Esophagus squamous epithelium (tissue), 4 donors: ENCODE measurements at regions not wholly inside any gene's neighbourhood (a gene's known extent, or its start where the extent isn't known, plus 50 kb on each side); places are given as distances from the start of the nearest gene placed in this dataset.

Source experiments
- CTCF ChIP-seq, 6 experiments: fragments of 450-650 bp in 4 of 6; fragments of 200-600 bp in 2 of 6; sonication (generic) in 2 of 6; IDR thresholded peaks; one replicate each; pipeline ENCODE4 v1.5.1; 2016 to 2019; ENCODE audit warnings: antibody characterized with exemption in 6 of 6, mild to moderate bottlenecking in 4 of 6, moderate library complexity in 4 of 6
- POLR2A ChIP-seq, 4 donors: fragments of 450-650 bp; IDR thresholded peaks; one replicate each; pipeline ENCODE4 v1.6.1; 2017; ENCODE audit warnings: antibody characterized with exemption in 4 of 4, mild to moderate bottlenecking in 4 of 4, moderate library complexity in 3 of 4

DNA sequence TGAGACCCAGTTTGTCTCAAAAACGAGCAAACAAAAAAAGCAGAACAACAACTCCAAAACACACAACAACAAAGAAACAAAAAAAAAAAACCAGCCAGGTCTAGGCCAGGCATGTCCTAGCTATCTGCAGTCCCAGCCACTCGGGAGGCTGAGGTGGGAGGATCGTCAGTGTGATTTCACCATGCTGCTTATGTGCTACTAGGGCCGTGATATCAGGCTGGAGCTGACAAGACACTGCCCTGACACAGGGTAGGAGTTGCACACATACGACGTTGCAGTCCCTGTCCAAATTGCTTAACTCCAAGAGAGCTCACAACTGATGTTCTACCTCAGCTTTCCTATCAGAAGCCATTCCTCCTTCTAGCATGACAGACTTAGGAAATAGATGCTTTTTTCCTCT, 204.9 kb downstream of the AASDH start:
- TF ChIP-seq CTCF (IDR thresholded peaks at IDR 0.05), result no peak
- no peak for TF ChIP-seq POLR2A (IDR thresholded peaks at IDR 0.05)
